ENCODE measurements at regions not wholly inside any gene's neighbourhood (a gene's known extent, or its start where the extent isn't known, plus 50 kb on each side); places are given as distances from the start of the nearest gene placed in this dataset.
"Not testable (repeated sequence)": the region's sequence is repeated elsewhere in the genome, so short reads cannot be mapped to it uniquely, and the experiment has no call there.

DNA sequence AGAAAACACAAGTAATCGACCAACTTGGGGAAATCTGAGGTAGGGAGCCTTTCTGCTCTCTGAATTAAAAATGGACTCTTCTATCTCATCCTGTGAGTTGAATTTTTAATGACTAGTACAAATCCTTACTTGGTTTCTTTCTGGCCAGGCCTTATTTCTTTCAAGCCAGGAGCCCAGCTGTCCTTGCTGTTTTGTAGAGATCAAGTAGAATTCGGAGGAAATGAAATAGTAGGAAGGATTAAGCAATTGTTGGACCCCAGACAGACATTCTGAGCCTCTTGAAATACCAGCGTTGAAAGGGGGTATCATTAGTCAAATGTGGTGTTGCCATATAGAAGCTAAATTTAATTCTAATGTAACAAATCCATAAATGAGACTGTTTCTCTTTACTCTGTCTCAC is 53.7 kb upstream of the SMIM15 start:
- no peak for DNase-seq (ENCODE audit: low read depth)

DNA sequence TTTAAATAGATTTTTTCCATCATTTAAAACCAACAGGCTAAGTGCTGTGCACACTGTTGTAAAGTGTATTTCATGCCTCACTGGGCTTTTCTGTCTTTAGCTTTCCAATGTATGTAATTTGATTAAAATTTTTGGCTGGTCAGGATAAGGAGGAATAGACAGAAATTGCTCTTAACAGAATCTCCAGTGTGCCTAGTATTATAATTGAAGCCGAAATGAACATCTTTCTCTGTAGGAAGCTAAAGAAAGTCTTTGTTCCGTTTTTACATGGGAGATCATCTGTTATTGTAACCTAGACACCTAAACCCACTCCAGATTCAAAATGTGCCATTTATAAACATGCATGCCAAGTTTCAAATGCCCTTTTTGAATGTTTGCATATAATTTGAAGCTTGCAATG is 54.5 kb upstream of the SMIM15 start:
- no peak for DNase-seq (ENCODE audit: low read depth)

DNA sequence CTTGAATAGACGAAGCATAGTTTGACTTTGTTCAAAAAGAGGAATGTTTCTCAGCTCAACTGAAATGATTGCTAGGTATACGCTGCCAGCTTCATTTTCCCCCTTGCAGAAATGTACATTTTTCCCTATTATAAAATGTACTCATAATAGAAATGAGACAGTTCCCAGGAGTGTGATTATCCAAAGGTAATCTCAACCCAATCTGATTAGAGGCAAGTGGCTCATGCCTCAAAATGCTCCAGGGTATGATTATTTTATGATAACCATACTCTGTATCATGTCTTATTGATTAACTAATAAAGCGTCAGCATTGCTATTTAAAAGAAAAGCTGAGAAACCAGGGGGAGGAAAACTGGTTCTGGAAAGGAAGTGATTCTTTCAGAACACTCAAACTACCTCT is 54.9 kb upstream of the SMIM15 start:
- no peak for DNase-seq (ENCODE audit: low read depth)

DNA sequence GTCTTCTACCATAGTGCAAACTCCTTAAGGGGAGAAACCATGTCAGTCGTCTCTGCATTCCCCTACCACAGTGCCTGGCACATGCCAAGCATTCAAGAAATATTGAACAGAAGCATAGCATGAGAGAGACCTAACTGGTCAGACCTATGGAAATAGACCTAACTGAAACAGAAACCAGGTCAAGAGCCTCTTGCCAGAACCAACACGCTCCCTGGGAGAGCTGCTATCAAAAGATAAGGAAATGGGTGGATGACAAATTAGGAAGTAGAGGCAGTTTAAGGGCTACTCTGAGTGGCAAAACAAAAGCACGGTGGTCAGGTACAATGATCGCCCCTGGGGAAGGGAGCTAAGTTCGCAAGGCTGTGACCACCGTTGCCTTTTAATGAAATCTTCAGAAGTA is 66.0 kb upstream of the SMIM15 start:
- no peak for DNase-seq (ENCODE audit: low read depth)

DNA sequence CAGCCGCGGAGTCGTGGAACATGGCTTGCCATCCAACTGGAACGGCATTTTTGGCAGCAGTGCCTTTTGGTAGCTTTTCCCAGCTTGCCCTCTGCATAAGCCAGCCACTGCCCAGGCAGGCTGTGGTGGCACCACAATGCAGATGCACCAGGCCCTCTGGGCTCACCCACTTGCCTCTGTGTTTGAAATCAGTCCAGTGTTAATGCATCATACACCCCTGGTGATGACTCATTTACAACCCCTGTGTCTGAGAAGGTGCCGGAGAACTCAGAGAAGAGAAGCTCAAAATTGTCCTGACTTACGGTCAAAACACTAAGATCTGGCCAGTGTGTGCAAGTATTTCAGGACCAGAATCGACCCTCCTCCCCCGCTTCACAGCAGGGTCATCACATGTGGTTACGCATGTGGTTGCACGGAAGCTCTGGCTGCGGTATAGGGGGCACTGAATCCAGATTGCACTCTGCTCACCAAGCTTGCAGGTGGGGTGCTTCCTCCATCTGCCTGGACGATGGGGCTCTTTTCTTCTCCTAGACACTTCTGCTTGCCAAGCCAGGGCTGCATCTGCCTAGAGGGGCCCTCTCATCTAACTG is 66.5 kb upstream of the SMIM15 start:
- DNase-seq (ENCODE audit: low read depth) = peak; percentile 38

DNA sequence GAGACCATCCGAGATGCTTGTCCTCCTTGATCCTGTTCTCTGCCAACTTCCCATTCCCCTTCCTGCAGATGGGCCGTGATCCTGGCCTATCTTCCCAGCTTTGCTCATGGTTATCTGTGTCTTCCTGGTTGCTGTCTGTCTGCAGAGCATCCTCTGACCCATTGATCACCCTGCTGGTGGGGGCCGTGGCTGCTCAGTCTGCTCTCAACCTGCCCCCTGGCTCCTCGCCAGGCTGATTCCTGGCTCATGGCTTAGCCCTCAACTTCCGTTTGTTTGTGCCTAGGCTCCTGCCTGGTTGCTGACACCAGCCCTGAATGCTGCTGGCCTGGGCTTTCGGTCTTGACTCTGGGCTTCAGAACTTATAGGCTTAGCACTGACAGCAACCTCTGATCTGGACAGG is 67.1 kb upstream of the SMIM15 start:
- DNase-seq (ENCODE audit: low read depth) = no peak

DNA sequence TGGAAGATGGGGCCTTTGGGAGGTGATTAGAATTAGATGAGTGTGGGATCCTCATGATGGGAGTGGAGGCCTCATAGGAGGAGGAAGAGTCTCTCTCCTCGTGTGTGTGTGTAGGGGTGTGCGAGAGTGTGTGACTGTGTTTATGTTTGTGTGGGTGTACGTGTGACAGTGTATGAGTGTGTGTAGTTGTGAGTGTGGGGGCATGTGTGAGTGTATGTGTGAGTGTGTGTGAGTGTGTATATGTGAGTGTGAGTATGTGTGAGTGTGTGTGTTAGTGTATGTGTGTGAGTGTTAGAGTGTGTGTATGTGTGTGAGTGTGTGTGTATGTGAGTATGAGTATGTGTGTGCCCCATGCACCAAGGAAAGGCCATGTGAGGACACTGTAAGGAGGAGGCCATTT is 68.2 kb upstream of the SMIM15 start:
- no peak for DNase-seq (ENCODE audit: low read depth)

DNA sequence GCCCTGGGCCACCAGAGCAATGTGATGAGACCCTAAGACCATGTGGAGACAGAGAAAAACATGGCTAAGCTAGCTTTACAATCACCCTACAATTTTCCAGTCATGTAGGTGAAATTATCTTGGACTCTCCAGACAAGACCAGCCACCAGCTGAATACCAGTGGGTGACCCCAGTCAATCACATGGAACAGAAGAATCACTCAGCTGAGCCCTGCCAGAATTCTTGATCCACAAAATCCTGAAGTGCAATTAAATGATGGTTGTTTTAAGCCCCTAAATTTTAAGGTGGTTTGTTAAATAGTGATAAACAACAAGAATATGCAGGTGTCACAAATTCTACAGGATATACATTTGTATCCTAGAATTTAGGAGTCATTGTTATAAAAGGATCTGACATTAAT is 69.5 kb upstream of the SMIM15 start:
- DNase-seq (ENCODE audit: low read depth) = no peak

DNA sequence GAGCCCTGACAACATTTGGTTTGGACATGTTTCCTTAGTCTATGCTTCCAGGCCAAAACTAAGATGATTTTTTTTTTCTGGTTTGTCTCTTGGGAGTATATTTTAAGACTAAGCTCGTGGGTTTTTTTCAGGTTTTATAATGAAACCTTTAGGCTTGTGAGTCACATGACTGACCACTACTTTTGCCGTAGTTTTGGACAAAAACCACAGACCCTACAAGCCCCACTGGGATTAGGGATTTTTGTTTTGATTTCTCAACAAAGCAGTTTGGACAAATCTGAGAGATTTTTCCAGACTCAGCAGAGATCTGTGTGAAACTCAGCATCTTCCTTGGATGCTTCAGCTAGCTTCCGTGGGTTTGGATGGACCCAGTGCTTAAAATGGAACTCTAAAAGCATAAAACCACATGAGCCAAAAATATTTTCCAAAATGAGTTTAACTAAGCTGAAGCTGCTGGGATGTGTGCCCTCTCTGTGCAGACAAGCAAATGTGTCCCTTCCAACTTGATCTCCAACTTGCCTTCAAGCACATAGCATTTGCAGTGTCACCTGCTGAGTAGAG is 70.3 kb upstream of the SMIM15 start:
- DNase-seq (ENCODE audit: low read depth) = no peak

DNA sequence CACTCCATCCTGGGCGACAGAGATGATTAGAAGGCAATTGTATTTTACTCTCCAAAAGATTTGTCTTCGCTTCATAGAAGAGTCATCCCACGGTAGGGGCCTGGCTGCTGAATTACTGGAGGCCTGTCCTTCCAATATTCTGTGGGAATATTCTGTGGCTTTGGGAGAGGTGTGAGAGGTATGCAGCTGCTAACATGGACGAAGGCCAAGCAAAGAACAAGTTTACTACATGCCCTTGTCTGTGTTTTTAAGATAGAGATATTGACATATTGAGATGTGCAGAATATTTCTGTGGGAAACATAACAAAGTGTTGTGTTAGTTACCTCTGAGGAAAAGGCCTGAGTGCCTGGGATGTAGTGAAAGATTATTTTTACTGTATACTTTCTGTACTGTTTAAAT is 71.8 kb upstream of the SMIM15 start:
- DNase-seq (ENCODE audit: low read depth) = no peak

DNA sequence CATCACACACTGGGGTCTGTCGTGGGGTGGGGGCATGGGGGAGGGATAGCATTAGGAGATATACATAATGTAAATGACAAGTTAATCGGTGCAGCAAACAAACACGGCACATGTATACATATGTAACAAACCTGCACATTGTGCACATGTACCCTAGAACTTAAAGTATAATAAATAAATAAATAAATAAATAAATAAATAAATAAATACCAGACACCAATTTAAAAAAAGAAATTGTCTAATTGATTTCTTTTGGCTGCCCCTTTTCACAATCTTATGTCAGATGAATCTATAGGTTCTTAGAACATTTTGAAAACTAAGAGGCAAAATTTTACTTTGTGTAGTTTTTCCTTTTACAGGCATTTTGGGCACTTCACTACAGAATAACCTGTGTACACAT is 74.4 kb upstream of the SMIM15 start:
- DNase-seq (ENCODE audit: low read depth) = not testable (repeated sequence)

DNA sequence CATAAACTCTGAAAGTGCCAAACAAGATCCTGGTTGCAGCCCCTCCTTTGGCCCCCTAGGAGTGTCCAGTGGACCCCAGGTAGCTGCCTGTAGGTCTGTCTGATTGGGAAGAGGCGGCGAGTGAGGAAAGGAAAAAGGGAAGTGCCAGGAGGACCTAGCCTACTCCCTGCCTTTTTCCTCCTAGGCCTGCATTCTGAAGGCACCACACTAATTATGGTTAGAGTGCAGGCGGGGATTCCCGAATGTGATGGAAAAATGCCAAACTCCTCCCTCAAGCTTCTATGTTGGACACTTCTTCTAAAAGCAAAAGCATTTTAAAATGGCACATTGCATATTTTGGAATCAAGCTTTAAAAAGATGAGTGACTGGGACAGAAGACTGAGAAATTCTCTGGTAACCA is 83.2 kb upstream of the SMIM15 start:
- no peak for DNase-seq (ENCODE audit: low read depth)

DNA sequence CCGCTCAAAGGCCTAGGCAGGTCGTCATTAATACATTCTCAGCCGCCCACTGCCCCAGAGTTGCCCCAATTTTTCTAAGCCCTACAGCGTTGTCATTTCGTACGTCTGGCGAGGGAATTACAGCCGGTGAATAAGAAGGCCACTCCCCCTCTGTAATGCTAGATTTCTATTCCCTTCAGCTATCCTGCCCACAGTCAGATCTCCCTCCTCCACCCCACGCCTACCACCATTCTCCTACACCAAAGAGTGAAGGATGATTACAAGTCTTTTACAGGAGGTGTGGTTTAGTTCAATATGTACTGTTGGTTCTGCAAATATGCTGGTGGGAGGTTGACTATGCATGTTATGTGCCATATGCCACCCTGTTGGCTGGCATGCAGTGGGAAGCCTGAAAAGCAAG is 83.7 kb upstream of the SMIM15 start:
- DNase-seq (ENCODE audit: low read depth) = no peak

DNA sequence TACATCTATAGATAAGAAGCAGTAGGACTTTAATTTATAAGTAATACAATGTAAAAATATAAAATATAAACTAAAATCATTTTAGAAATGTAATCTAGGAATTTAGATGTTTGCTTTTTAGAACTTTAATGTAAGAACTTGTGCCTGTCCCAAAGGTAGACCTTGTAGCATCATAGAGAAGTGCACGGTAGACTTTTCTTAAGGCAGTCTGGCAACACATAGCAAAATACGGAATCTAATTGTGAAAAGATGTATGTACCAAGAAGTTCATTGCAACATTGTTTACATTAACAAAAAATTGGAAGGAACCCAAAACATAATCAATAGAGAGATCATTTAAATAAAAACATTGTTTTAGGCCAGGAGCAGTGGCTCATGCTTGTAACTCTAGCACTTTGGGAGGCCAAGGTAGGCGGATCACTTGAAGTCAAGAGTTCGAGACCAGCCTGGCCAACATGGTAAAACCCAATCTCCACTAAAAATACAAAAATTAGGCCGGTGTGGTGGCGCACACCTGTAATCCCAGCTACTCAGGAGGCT is 84.6 kb upstream of the SMIM15 start:
- no peak for DNase-seq (ENCODE audit: low read depth)

DNA sequence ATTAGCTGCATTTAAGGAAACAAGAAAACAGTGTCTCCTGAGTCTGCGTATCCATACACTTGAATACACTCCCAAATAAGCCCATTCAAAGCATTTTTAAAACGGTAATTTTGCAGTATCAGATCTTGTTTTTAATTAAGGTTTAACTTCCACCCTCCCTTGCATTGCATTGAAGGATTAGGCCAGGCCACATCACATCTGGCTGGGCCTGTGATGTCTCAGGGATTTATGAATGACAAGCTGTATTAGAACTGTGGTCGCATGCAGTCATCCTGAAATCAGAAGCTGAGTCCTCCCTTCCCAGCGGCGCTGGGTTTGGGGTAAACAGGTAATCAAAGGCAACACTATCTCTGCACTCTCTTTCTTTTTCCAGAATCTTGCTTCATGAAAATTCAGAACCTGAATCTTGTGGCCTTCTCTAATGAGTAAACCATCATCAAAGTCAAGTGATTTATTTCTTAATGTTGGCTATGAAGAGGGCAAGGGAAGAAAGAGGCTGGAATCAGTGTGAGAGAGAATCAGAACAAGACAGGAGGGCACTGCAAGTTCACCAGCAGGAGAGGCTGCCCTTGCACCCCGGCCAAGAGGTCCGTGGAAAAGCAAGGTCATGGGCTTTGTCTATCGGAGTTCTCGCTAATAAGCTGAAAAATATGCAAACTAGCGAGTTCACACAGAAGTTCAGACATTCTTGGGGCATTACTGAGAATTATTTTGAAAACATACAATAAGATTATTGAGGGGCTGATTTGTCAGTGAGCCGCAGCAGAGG is 80.0 kb upstream of the ZSWIM6 start:
- no peak for DNase-seq (ENCODE audit: low read depth)

DNA sequence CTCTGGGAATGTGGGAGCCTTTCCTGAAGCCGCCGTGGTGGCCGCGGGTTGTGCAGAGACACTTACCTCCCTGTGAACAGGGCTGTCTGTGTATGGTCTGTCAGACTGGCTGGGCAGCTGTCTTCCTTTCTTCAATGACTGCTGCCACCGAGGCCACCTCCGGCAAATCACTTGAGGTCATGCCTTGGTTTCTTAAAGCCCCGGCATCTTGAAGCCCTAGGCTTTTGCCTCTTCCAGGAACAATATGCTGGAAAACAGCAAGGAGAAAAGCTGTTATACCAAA is 79.5 kb upstream of the ZSWIM6 start:
- DNase-seq (ENCODE audit: low read depth) = no peak

DNA sequence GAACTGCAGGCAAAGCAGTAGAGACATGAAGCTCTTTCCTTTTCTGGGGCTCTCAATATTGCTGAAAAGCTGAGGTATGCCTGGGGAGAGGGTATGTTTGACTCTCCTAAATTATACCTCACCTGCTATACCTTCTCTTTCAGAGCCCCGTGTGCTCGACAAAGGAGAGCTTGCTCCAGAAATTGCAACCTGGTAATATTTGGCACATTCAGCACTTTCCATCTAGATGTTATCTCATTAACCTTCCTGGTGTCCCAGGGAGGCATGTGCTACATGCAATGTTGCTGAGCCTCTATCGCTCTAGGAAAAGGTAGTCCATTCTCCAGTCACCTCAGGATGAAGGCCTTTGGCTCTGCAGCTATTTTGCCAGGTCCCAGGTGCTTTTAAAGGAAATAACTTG is 78.5 kb upstream of the ZSWIM6 start:
- DNase-seq (ENCODE audit: low read depth) = no peak

DNA sequence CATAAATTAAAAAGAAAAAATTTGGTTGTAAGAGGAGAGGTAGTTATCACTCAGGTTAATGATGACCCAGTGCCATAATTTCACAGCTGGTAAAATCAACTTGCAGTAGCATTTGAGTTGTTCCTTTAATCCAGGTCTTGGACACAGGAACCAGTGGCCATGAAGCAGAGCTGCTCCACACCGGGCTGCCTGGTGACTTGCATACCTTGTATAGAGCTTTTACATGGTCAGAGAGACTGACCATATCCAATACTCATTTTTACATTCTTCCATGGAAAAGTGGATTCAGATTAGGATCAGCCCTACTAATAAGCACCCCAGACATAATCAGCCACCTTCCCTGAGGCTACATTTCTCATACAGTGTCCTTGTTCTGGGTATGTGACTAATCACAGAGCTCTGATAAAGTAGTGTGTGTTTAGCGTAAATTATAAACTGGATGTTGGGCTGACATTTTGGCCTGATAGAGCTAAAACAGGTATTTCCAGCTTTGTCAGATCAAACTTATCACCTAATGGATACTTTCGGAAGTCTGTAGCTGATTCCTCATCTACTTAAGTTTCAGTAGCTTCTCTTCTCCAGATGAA is 77.0 kb upstream of the ZSWIM6 start:
- peak; percentile 54 for DNase-seq (ENCODE audit: low read depth)

DNA sequence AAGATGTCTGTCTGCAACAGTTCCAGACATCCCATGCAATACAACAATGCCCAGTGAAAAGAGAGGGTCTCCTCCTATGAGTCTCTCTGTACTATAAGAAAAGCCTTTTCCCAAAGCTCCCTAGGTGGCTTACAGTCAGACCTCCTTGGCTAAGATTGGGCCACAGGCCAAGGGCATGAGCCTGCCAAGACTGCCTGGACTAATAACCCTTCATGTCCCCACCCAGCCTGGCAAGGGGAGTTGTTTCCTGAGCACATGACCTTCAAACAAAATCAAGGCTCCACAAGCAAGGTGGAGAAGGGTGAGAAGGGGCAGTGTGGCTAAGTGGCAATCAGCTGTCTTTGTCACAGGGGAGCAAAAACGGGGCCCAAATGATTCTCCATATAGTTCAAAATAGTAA is 75.6 kb upstream of the ZSWIM6 start:
- DNase-seq (ENCODE audit: low read depth) = no peak

DNA sequence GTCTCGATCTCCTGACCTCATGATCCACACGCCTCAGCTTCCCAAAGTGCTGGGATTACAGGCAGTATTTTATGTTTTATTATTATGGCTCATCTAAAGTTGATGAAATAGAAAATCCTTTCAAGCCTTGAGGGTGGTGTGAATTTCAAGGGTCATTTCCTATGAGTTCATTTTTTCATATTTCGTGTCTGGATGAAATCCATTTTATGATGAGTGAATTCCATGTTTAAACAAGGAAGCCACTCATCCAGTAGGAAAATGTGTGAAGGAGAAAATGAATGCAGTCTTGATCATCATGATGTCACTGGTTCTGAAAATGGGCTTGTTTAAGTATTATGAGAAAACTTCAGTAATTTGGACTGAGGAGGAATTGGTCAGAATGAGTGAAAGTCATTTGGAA is 74.6 kb upstream of the ZSWIM6 start:
- DNase-seq (ENCODE audit: low read depth) = no peak

DNA sequence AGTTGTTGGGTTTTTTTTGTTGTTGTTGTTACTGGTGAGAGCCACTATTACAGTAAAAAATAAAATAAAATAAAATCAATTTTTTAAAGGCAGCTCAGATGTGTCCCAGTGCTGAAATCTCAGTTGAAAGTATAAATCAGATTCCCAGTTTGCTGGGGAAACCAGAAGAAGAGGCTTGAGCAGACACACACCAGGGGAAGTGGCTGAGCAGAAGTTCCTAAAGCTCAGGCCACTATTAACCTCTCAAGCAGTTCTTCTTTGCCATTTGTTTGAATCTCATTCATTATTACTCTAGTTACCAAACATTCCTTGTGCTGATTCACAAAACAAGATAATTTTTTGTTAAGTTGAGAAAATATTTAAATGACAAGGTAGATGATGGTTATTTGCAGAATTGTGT is 70.9 kb upstream of the ZSWIM6 start:
- DNase-seq (ENCODE audit: low read depth) = no peak

DNA sequence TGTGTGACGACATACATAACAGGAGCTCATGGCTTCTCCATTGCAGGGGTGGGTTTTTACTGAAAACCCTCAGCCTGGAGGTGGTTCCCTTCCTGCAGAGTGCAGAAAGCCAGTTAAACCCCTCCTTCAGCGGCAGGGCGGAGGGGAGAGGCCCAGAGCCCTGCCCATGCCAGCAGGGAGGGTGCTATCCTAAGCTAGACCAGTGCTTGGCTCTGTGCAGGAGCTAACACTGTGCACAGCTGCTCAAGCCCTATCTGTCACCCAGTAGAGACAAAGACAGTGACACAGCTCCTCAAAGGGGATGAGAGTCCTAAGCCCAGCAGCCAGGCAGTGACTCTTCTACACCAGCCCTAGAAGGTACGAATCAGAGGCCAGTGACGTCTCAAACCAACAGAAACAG is 70.0 kb upstream of the ZSWIM6 start:
- no peak for DNase-seq (ENCODE audit: low read depth)

DNA sequence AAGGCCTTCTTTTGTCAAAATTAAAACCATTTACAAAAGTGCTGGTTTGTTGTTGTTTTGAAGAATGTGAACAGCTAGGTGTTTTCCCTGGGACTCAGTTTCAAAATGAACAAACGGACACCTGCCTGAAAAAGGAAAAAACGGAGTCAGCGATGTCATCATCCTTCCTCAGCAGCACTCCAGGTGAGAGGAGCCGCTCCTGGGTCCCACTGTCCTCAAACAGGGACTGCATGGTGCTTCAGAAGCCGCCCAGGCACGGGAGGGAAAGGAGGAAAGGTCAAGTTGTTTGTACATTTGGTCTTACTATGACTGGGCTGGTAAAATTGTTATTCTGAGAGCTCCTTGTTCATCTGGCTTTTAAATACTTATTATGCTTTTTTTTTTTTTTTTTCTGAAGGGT is 69.0 kb upstream of the ZSWIM6 start:
- no peak for DNase-seq (ENCODE audit: low read depth)
